ENCODE measurements at regions not wholly inside any gene's neighbourhood (a gene's known extent, or its start where the extent isn't known, plus 50 kb on each side); places are given as distances from the start of the nearest gene placed in this dataset.
"Not testable (repeated sequence)": the region's sequence is repeated elsewhere in the genome, so short reads cannot be mapped to it uniquely, and the experiment has no call there.

DNA sequence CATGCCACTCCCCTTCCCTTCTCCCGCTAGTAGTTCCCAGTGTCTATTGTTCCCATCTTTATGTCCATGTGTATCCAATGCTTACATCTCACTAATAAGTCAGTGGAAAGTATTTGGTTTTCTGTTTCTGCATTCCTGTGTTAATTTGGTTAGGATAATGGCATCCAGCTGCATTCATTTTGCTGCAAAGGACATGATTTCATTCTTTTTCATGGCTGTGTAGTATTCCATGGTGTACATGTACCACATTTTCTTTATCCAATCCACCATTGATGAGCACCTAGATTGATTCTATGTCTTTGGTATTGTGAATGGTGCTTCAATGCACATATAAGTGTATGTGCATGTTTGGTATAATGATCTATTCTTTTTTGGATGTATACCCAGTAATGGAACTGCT, 502.5 kb upstream of the MAP2 start:
- in situ Hi-C loops (cut with MboI; ENCODE audit: low sequenced_read_pairs), result not testable (repeated sequence)

DNA sequence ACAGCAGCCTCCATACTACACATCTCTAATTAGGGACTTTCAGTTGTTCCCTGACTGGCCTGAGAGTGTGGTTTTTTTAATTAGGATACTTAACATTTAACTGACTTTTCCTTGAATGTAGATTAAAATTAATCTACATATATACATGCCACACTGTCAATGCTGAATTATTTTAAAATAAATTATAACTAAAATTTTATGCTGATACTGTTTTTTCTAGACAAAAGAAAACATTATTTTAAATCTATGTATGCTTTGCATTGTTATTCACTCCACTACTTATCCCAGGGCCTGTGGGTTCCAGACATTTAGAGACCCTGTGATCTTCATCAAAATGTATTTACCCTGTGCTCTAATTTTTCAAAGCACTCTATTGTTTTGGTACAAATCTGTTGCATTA, 496.0 kb upstream of the MAP2 start:
- in situ Hi-C loops (cut with MboI; ENCODE audit: low sequenced_read_pairs), result no loop called here

DNA sequence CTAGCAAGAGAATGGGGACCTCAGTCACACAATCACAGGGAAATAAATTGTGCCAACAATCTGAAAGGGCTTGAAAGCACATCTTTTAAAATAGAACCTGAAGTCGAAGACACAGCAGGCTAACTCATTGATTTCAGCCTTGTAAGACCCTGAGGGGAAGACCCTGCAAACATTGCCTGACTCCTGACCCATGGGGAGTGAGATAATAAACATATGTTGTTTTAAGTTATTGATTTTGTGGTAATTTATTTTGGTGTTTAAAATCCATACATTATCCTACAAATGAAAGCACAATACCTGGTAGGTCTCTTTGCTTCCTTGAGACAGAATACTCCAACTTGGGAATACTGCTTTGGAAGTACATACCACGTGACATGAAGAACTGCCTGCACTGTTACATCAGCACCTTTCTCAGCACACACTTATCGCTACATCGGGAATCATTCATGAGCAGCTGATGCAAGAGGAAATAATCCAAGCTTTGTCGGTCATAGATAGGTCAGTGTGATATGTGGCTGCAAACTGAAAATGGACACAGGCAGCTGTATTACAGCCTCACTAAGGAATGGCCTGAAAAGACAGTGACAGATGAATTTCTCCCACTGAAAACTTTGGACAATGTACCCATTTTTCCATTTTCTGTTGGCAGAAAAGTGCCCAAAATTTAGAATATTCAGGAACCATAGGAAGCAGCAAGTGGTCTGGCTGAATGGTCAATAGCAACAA, 494.5 kb upstream of the MAP2 start:
- in situ Hi-C loops (cut with MboI; ENCODE audit: low sequenced_read_pairs), result no loop called here

DNA sequence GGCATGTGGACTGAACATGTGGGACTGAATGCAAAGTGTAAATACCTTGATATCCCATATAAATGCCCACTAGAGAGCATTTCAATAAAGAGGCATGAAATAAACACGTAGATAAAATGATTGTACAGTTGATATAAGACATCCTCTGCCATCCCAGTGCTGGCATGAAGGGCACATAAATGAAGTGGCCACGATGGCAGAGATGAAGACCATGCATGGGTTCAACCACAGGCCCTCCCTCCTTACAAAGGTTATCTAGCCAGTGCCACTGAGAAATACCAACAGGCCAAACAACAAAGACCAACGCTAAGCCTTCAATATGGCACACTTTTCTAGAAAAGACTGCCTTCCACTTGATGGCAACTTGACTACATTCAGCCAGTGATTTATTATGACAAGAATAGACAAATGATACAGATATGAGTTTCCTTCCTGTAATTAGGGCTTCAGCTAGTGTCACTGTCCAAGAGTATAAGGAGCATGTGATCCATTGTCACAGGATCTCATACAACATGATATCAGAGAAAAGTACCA, 493.9 kb upstream of the MAP2 start:
- in situ Hi-C loops (cut with MboI; ENCODE audit: low sequenced_read_pairs), result no loop called here

DNA sequence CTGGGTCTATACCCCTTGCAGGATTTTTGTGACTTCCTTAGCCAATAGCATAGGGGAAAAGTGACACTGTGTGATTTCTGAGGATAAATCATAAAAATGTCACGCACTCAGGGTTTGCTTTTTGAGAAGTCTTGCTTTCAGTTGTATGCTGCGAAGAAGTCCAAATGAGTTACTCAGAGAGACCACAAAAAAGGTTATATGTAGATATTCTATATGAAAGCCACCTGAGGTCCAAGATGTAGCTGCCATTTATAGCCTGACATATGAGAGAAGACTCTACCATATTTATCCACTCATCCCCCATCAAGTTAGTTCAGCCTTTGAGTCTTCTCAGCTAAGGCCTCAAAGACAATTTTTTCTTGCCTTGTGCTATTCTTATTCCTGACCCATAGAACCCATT, 488.3 kb upstream of the MAP2 start:
- in situ Hi-C loops (cut with MboI; ENCODE audit: low sequenced_read_pairs), result no loop called here

DNA sequence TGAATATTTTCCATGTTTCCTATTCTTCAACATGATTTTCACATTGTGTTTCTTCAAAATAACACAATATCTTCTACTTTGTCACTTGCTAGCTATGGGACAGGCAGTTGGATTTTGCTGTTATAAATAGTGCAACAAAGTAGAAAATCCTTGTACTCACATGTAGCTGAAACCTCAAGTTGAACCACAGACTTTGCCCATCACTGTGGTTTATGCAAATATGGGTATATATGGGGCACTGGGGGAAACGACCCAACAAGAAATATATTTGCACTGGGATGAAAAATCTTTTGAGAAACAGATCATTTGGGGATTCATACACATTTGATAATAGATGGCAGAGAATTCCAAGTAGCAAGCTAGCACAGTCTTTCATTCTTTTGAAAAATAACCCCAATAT, 486.3 kb upstream of the MAP2 start:
- in situ Hi-C loops (cut with MboI; ENCODE audit: low sequenced_read_pairs), result no loop called here

DNA sequence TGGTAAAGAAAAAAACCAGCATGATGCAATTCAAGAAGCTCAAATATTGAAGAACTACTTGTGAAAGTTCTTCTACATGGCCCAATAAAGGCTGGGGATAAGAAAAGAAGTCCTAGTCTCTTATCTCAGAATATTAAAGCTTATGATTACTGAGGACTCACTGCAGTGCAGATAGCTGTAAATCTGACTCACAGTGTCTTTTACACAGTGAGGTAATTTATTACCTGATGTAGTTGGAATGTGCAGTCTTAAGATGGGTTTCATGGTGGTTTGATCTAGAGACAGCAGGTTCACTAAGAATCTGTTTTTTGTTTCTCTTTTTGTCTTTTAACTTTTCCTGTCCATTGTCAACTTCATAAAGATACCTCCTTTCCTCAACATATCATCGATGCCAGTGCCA, 484.0 kb upstream of the MAP2 start:
- in situ Hi-C loops (cut with MboI; ENCODE audit: low sequenced_read_pairs), result no loop called here

DNA sequence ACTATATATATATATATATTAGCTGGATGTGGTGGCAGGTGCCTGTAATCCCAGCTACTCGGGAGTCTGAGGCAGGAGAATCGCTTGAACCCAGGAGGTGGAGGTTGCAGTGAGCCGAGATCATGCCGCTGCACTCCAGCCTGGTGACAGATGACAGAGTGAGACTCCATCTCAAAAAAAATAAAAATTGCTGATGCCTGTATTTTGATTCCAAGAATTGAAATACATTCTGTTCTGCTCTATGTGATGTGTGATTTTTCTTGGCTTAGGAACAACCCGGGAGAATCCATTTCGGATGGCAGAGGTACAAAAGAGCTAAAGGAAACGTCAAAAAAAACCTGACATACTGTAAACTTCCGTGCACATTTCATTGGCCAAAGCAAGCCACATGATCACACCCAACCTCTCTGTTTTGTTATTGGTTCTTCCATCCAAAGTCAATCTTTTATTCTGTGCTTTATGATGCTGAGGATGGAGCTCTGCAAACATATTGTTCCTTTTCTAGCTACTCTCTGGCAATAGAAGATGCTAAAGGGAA, 478.1 kb upstream of the MAP2 start:
- in situ Hi-C loops (cut with MboI; ENCODE audit: low sequenced_read_pairs), result no loop called here

DNA sequence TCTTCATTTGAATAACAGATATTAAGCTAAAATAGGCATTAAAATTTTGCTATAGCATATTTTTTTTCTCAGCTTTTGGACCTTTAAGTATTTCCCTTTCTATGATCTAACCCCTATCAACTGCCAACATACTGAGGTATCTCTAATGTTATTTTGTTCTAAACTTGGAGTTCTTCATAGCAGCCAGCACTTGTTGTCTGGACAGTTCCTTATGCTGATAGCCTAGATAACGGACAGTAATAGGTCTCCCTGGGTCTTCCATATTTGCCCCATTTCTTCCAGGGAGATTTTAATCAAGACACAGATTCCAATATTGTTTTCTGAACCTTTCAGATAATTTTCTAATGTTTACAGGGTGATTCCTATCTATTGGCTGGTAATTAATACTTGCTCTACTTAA, 475.8 kb upstream of the MAP2 start:
- in situ Hi-C loops (cut with MboI; ENCODE audit: low sequenced_read_pairs), result no loop called here

DNA sequence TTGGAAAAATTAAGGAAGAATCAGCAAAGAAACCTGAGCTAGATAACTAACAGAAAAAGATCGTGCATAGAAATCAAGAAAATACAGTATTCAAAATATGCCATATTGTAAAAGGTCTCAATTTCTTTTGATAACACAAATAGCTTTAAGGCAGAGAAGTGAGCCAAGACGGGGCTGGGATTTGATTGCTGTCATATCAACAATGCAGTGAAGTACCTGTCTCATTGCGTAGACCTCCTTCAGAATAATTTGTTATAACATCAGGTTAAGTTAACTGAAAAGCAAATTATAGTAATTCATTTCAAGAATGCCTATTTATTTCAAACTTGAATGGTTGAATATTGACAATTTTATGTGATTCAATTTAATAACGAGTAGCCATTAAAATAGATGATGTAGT, 453.8 kb upstream of the MAP2 start:
- in situ Hi-C loops (cut with MboI; ENCODE audit: low sequenced_read_pairs), result no loop called here

DNA sequence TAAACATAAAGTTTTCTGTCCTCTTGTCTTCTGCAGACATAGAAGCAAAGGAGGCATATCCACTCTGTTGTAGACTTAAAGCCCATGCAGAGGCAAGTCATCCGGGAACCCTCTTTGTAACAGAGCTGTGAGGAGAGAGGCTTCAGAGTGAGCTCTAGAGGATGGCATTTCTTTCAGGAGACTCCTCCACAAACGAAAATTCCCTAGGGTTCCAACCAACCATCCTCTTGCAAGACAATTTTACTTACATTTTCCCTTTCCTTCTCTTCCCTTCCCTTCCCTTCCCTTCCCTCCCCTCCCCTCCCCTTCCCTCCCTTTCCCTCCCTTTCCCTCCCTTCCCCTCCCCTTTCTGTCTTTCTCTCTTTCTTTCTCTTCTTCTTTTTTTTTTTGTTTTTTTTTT, 446.3 kb upstream of the MAP2 start:
- in situ Hi-C loops (cut with MboI; ENCODE audit: low sequenced_read_pairs), result no loop called here

DNA sequence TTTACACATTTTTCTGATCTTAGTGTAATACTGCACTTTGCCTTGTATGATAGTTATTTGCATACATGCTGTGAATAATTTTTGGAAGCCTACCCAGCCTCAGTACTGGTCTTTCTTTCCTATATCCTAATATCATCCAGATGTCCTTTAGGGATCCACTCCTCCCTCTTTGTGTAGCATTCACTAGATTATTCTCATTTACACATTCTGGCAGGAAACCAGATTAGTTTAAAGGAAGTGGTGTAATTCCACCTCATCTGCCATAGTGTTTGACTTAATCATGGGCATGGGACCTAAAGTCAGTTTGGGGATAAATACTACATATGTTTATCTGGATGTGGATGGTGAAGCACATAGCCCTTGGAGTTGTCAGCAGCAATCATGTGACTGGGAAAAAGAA, 444.9 kb upstream of the MAP2 start:
- in situ Hi-C loops (cut with MboI; ENCODE audit: low sequenced_read_pairs), result no loop called here

DNA sequence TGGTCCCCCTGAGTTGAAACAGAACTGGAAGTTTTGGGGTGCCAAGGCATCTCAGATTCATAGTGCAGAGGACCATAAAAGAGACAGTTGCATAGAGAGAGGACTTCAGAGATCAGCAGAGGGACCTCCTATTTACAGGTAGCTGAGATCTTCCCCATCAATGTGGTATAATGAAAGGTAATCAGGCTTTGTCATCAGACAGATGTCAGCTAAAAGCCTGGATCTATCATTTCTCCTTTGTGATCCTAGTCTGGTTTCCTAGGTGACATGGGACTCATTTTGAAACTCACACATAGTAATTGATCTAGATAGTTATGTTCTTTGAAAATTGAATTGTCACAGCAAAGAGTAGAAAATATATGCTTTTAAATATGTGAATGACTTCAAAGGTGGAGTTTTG, 443.5 kb upstream of the MAP2 start:
- in situ Hi-C loops (cut with MboI; ENCODE audit: low sequenced_read_pairs), result no loop called here

DNA sequence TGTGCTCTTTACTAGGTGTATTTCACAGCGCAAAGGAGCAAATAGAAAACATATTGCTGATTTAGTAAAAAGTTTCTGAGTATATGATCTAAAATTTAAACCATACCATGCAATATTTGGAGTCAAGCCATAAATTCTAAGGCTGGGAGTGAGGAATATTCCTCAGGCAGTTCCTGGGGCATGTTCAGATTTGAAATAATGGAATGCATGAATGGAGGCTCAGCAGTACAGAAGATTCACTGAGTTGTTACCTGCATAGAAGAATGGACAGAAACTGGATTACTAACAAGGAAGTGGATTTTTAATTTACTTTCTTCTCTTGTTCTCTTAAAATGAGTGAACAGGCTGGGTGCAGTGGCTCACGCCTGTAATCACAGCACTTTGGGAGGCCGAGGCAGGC, 441.0 kb upstream of the MAP2 start:
- in situ Hi-C loops (cut with MboI; ENCODE audit: low sequenced_read_pairs), result no loop called here

DNA sequence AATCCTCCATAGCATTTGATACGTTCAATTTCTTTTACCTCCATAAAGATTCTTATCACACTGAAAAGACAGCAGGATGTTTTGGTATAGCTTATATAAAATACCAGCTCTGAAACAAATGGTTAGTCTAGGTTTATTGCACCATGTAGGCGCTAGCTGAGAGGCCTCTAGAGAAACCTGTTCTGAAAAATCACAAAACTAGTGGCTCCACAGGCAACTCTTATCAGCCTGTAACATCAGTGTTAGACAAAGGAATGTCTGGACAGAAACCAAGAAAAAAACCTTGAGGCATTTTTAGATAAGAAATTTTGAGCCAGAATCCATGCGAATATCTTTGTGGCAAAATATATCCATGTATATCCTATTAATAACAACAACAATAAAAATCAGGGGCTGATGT, 440.4 kb upstream of the MAP2 start:
- in situ Hi-C loops (cut with MboI; ENCODE audit: low sequenced_read_pairs), result no loop called here

DNA sequence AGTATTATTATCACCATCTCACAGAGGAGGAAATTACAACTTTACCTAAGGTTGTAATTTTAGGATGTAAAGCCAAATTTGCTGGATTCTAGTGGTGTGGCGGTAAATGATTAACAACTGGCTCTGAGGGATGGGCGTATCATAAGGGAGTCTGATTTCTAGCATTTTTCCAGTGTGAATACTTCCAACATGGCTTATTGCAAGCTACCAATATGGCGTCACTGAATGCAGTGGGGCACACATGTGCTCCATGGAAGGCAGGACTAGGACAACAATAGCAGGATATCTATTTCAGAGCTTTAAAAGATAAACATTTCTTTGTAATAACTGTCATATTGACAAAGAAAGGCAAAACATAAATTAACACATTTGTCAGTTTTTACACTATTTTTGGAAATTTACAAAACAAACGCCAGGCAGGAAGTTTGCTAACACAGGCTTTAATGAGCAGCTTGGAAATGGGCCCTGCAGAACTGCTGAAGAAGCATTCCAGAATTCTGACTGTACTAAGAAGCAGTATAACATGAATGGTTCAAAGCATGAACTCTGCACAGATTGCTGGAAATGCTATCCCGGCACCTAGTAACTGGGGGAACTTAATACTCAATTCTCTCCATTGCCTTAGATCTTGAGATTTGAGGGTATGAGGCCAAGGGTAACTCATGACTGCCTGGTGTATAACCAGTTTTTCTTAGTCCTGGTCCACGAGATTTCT, 439.3 kb upstream of the MAP2 start:
- in situ Hi-C loops (cut with MboI; ENCODE audit: low sequenced_read_pairs), result no loop called here

DNA sequence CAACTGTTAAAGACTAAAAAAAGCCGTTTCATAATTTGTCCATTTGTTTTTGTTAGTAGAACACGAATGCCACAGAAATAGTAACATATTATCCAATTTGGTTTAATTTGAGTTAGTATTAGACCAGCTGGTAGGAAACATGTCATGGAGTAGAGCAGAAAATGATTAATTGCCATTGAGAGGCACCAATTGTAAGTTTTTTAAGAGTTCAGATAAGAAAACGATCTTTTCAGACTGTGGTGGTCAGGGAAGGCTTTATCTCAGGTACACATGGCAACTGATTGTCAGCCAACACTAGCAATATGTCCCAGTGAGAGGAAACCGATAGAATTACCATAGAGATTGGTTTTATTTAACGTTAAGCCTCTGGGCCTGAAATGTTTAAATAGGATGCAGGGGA, 438.2 kb upstream of the MAP2 start:
- in situ Hi-C loops (cut with MboI; ENCODE audit: low sequenced_read_pairs), result no loop called here

DNA sequence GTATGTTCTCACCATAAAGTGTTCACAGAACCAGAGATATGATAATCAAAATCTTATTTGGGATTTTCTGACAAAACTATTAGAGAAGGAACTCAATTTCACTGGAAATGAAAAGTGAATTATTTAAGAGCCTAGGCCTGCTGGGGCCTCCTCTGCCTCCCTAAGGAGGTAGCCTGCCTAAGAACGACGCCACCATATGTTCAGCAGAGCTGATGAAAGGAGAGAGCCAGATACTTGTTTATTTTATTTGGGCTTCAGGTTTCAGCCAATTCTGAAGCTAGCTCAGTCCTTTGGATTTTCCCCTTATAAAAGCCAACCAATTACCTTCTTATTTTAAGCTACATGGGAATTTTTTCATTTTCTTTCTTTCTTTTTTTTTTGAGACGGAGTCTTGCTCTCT, 433.1 kb upstream of the MAP2 start:
- in situ Hi-C loops (cut with MboI; ENCODE audit: low sequenced_read_pairs), result no loop called here

DNA sequence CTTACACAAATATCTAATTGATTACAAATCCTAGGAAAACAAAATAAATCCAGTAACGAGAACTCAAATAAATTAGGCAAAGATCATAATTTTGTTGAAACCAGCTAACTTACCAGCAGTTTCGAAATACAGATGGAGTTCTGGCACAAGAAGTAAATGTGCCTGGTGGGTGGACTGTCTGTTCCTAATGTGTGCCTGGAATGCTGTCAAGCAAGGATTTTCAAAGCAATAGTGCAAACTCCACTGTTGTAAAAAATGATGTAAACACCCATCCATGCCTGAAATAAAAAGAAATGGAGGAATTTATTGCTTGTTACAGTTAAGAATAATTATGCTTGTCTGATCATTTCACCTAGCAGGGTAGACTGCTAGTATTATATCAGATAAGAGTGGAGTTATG, 423.9 kb upstream of the MAP2 start:
- in situ Hi-C loops (cut with MboI; ENCODE audit: low sequenced_read_pairs), result no loop called here

DNA sequence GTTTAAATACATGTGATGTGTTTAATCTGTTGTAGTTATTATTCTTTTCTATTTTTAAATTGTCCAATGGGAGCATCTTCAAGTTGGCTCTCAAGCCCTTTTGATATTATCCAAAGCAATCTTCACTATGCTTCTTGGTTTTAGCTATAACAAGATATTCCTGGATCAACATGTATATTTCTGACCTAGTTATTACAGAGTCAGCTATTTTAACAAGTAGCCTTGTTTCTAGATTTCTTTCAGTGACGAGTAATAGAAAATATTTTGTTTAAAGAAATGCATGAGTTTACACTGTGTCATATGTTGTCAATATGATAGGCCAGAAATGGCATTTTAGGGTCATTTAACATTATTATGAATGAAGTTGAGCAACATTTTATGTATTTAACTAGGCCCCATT, 421.8 kb upstream of the MAP2 start:
- in situ Hi-C loops (cut with MboI; ENCODE audit: low sequenced_read_pairs), result no loop called here

DNA sequence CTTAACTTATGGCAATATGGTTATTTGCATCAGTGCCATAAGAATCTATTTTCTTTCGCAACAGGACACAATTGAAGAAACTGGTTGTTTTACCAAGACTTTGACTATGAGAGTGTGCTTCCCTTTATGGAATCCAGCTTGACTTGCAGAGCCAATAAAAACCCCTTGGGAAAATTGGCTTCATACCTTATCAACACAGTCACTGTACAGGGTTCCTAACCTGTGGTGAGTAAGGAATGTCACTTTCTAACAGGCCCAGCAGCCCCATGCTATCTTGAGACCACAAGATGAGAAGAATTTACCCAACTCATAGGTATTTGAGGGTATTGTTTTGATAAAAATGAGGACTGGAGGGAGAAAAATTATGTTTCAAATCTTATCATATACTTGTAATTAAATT, 418.5 kb upstream of the MAP2 start:
- in situ Hi-C loops (cut with MboI; ENCODE audit: low sequenced_read_pairs), result no loop called here

DNA sequence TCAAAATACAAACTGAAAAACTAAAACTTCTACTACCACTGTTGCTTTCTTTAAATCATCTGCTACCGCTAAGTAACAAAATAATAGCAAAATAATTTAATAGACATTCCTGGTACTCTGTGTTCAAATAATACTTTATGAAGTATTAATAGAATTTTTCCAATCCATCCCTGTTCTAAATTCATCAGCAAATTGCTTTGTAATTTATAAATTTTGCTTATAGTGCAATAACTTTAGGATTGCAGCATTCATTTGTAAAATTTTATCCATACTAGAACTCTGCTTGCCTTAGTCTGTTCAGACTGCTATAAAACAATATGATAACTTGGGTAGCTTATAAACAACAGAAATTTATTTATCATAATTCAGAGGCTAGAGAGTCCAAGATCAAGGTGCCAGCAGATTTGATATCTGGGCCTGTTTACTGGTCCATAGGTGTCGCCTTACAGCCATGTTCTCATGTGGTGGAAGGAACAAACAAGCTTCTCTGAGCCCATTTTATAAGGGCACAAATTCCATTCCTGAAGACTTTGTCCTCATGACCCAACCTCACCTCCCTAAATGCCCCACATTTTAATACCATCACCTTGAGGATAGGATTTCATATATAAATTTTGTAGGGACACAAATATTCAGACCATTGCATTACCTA, 415.1 kb upstream of the MAP2 start:
- in situ Hi-C loops (cut with MboI; ENCODE audit: low sequenced_read_pairs), result no loop called here
